NCI-H146 treated with DMSO at 0.1 percent for 48 hours (cell line): ENCODE measurements at regions not wholly inside any gene's neighbourhood (a gene's known extent, or its start where the extent isn't known, plus 50 kb on each side); places are given as distances from the start of the nearest gene placed in this dataset.

ENCODE experiments used
- DNase-seq: peaks from one replicate; lab custom pipeline; 2025; ENCODE audit not compliant: unreplicated experiment; lab: John Stamatoyannopoulos, UW

GRCh38 chr5:89996890-89997289, 412.7 kb downstream of the CETN3 start:
- DNase-seq = no peak

- DNase-seq = no peak
Measured at GRCh38 chr5:89996335-89996734, 413.2 kb downstream of the CETN3 start.

GRCh38 chr5:89994266-89994665, 415.3 kb downstream of the CETN3 start:
- no peak for DNase-seq

- DNase-seq = no peak
Measured at GRCh38 chr5:89992201-89992600, 417.4 kb downstream of the CETN3 start.

- DNase-seq = no peak
Measured at GRCh38 chr5:89991592-89991991, 418.0 kb downstream of the CETN3 start.

GRCh38 chr5:89989776-89990175, 419.8 kb downstream of the CETN3 start:
- DNase-seq = no peak

GRCh38 chr5:89988998-89989655, 420.4 kb downstream of the CETN3 start:
- DNase-seq = no peak

- no peak for DNase-seq
Measured at GRCh38 chr5:89988129-89988810, 421.3 kb downstream of the CETN3 start.

- DNase-seq = no peak
Measured at GRCh38 chr5:89983216-89983615, 426.3 kb downstream of the CETN3 start.

- no peak for DNase-seq
Measured at GRCh38 chr5:89981878-89982773, 427.4 kb downstream of the CETN3 start.

- DNase-seq = no peak
Measured at GRCh38 chr5:89981021-89981420, 428.5 kb downstream of the CETN3 start.

- DNase-seq = no peak
Measured at GRCh38 chr5:89973516-89973915, 436.0 kb downstream of the CETN3 start.

- DNase-seq = no peak
Measured at GRCh38 chr5:89972901-89973300, 436.7 kb downstream of the CETN3 start.

- no peak for DNase-seq
Measured at GRCh38 chr5:89968958-89969381, 440.6 kb downstream of the CETN3 start.

- no peak for DNase-seq
Measured at GRCh38 chr5:89967771-89968444, 441.6 kb downstream of the CETN3 start.

- no peak for DNase-seq
Measured at GRCh38 chr5:89956838-89957237, 452.7 kb downstream of the CETN3 start.

GRCh38 chr5:89954916-89955315, 454.6 kb downstream of the CETN3 start:
- DNase-seq = no peak

GRCh38 chr5:89951876-89952275, 457.7 kb downstream of the CETN3 start:
- no peak for DNase-seq

GRCh38 chr5:89950234-89950633, 459.3 kb downstream of the CETN3 start:
- DNase-seq = no peak

- no peak for DNase-seq
Measured at GRCh38 chr5:89948977-89949376, 460.6 kb downstream of the CETN3 start.

- DNase-seq = no peak
Measured at GRCh38 chr5:89946916-89947315, 462.6 kb downstream of the CETN3 start.
